Stimulated activated naive CD8-positive, alpha-beta T cell treated with anti-CD3 and anti-CD28 coated beads, Interleukin-15, Interleukin-2, amounts not matched to agents 100 U/mL and 50 U/mL, for 24 hours (primary cell): ENCODE measurements at regions not wholly inside any gene's neighbourhood (a gene's known extent, or its start where the extent isn't known, plus 50 kb on each side); places are given as distances from the start of the nearest gene placed in this dataset.

Source experiments
- ATAC-seq: fragments of 150-1000 bp; cut with Tn5 transposase; one replicate; pipeline ENCODE4 v1.10.0; 2021
- DNase-seq: peaks from one replicate; pipeline ENCODE4 v3.0.0; 2021

- DNase-seq (no peak), ATAC-seq (no peak)
These were observed 240.1 kb downstream of the HGF start for GRCh38 chr7:81529785-81530184.

GRCh38 chr7:81527651-81528050, 242.2 kb downstream of the HGF start:
- ATAC-seq (no peak), DNase-seq (no peak)

- DNase-seq (no peak), ATAC-seq (no peak)
These were observed 242.9 kb downstream of the HGF start for GRCh38 chr7:81526971-81527370.

DNA sequence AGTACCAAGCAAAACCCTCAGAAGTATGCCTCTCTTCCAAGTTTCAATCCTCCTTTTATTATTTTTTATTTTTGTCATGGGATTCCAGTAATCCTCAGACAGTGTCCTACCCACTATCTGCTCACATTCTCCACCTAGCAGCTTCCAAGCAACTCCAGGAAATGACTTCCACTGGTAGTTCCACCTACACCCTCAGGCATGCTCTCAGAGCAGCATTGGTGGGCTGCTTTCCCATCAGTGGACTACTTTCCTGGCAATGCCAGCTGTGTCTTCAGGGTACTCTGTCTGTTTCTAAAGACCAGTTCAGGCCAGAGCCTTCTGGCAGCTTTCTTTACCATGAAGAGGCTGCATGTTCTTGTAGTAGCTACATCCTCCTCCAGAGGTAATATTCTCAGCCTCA, 244.0 kb downstream of the HGF start:
- ATAC-seq, result no peak
- no peak for DNase-seq

- DNase-seq, result no peak
These were observed 250.0 kb downstream of the HGF start for GRCh38 chr7:81519886-81520285.

DNA sequence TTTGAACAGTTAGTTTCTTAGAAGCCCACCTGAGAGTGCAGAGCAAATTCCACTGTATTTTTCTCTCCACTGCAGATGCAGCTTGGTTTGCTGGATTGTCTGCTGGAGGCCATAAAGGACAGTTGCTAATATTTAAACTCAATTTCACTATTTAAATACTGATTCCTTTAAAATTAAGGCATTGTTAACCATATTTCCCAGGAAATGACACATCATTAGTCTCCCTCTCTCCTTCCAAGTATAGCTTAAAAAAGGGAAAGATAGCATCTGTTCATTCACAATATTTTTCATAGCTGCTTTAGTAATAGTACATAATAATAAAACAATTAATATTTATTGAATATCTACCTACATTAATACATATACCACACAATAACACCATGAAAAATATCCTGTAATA, 252.9 kb downstream of the HGF start:
- DNase-seq (no peak), ATAC-seq (no peak)

More at GRCh38 chr7:81519886-81520285, 250.0 kb downstream of the HGF start:
- no peak for ATAC-seq

DNA sequence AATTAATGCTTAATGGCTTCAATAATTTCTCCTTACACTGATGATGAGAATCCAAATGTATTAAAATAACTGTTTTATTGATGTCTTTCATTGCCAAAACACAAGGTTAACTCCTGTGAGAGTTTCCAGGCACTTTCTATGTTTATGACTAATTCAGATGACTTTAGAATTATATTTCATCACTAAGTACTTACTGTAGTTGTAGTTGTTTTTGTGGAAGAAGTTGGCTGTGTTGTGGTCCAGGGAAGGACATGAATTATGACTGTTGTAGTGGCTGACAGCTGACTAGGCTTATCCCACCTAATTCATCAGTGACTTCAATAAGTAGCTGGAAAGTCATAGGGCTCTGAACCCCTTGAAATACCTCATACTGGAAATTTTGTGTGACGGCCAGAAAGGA, 254.8 kb downstream of the HGF start:
- ATAC-seq (no peak), DNase-seq (no peak)

DNA sequence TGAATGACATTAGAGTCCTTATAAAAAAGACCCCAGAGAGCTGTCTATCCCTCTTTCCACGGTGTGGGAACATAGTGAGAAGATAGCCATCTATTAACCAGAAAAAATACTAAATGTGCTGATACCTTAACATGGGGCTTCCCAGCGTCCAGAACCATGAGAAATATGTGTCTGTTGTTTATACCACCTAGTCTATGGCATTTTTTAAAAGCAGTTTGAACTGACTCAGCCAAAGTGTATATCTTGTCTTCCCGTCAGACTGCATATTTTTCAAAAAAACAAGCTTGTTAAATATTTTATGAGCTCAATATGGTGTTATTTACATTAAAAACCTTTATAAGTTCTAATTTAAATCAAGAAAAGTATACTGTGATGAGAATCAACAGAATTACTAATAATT, 255.3 kb downstream of the HGF start:
- ATAC-seq (no peak), DNase-seq (no peak)

DNA sequence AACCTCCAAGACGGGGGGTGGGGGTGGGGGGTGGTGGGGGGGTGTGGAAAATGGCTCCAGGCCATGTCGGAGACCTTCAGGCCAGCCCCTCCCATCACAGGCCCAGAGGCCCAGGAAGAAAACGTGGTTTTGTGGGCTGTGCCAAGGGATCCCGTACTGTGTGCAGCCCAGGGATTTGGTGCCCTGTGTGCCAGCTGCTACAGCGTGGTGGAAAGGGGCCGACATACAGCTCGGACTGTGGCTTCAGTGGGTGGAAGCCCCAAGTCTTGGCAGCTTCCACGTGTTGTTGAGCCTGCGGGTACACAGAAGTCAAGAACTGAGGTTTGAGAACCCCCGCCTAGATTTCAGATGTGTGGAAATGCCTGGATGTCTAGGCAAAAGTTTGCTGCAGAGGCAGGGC, 259.7 kb downstream of the HGF start:
- DNase-seq, result no peak

DNA sequence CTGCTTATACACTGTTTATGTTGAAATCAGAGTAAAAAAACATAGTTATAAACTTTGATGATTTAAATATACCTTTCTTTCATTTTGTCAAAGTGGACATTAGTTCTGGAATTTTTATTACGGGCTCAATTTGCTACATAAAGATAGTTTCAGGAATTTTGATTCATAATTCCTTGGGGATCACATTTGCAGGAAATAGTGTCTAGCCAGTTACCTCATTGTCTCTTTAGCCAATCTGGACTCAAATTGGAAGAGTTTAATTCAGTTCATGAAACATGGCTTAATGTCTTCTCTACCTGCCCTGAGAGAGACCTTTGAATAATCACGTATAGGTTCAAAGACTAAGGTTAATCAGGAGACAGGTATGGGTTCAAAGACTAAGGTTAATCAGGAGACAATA, 262.6 kb downstream of the HGF start:
- ATAC-seq (no peak), DNase-seq (no peak)

More for the DNA sequence above, 259.7 kb downstream of the HGF start:
- no peak for ATAC-seq

GRCh38 chr7:81506609-81507008, 263.2 kb downstream of the HGF start:
- ATAC-seq (no peak), DNase-seq (no peak)

DNA sequence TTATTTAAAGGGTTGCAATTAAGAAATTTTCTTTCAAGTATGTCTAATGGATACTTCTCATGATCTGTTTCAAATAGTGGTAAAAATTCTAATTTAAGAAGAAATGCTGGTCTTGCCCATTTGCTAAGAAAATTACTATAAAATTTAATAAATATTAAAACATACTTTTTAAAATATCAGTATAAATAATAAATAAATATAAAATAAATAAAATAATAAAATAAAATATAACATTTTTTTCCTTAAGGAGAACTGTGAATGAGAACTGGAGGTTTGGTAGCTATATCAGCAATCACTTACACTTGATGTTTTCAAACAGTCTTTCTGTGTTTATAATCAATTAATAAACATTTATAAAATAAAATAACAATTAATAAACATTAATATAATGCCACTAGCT, 266.1 kb downstream of the HGF start:
- ATAC-seq (no peak), DNase-seq (no peak)

GRCh38 chr7:81503336-81503735, 266.5 kb downstream of the HGF start:
- ATAC-seq (no peak), DNase-seq (no peak)

GRCh38 chr7:81501220-81501619, 268.6 kb downstream of the HGF start:
- ATAC-seq (no peak), DNase-seq (no peak)

DNA sequence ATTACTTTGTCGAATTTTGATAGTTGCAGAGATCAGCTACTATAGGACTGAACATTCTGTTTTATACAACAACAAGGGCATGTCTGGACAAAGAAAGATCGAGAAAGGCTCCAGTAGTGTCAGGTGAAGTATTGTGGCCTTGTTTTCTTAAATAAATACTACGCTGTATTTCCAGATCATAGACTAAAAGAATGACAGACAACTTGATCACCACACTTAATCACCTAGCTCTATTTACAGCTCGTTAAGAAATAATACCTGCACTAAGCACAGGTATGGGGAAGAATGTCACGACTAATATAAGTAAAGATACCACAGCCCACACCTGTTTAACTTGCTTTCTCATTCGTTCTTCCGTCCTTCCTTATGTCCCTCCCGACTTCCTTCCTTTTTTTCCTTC, 269.2 kb downstream of the HGF start:
- ATAC-seq (no peak), DNase-seq (no peak)

DNA sequence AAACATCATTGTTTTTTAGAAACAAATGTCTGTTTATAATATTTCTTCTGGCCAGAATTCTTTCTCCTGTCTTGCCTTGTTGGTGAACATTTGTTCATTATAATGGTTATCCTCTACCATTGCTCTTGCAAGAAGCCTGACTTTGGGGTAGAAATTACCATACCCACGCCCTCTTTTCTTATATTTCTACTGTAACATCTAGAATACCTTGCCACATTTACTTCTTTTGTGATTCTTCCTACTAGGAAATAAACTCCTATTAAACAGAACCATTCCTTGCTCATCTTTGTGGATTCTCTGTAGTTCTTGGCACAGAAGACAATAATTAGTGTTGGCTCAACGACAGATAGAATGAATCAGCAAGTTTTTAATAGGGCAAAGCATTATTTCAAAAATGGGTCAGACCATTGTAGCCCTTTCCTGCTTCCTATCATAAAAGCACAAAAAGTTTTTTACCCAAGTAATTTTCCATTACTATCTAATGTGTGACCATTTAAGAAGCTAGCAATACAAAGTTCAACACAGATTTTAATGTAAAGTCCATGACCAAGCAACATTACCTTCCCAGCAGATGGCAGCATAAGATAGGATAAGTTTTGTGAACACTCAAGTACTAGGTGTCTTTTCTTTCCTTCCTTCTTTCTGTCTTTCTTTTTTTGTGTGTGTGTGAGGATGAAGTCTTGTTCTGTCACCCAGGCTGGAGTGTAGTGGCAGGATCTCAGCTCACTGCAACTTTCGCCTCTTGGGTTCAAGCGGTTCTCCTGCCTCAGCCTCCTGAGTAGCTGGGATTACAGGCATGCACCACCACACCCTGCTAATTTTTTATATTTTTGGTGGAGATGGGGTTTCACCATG, 270.4 kb downstream of the HGF start:
- DNase-seq, result no peak
- ATAC-seq, result no peak

GRCh38 chr7:81498176-81498575, 271.7 kb downstream of the HGF start:
- ATAC-seq, result no peak
- no peak for DNase-seq

DNA sequence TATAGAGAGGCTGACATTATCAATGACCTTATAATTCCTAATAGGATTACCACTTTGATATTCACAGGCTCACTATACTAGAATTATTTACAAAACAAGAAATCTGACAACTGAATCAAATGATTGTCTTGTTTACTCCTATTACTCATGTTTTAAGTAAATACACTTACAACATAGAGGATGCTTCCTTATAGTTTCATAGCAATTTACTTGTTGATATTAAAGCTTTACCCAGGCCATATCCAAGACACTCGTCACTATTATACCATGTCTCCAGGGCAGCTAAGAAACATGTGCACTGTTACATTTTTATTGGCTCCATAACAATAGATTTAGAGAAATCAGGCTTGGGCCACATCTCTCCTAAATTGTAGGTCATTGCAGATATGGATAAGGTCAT, 276.9 kb downstream of the HGF start:
- ATAC-seq (no peak), DNase-seq (no peak)

DNA sequence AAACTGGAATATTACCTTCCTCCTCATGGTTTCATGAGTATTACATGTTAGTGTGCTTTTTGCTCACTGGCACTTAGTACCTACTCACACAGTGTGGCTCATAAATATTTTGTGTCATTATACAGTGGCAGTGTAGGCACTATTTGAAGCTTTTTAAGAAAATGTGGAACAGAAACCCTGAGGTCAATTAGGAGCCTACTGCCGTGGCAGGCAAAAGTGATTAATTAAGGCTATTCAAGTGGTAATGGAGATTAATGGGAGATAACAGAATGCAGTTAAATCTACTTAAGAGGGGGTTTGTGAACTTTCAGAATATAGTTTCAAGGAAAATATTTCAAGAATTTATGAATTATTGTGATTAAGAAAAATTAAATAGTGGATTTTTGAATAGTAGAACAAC, 277.6 kb downstream of the HGF start:
- no peak for ATAC-seq
- DNase-seq, result no peak

DNA sequence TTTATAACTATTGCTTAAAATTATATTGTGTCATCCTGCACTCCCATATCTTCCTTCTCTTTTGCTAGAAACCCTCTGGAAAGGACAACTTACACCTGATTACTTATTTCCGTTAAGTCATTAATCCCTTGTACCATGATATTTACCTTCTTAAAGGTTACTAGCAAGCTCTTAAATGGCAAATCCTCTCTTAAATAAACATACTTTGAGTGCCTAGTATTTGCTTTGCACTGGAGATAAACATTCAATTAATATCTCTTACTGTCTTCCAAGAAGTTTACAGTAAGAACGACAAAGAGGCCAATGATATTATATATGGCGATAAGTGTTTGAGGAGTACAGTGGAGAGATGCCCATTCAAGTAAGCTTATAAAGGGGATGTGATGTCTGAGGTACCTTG, 278.3 kb downstream of the HGF start:
- ATAC-seq (no peak), DNase-seq (no peak)

DNA sequence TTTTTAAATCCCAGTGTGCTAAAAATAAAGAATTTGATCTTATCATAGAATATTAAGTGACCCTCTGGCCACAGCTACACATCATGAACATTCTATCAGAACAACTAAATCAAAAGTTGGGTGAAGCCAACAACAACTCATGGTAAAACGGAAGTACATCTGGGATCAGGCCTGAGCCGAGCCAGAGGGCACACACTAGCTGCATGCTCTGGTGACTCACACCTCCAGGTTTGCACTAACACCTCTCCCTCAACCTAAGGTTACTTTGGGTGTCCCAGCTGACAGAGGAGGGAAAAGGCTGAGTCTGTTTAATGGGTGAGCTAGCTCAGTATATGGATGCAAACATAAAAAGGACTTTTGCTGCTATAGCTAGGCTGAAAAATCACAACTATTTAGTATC, 281.6 kb downstream of the HGF start:
- ATAC-seq (no peak), DNase-seq (no peak)

- DNase-seq, result no peak
- no peak for ATAC-seq
These were observed 282.3 kb downstream of the HGF start for GRCh38 chr7:81487516-81487915.

DNA sequence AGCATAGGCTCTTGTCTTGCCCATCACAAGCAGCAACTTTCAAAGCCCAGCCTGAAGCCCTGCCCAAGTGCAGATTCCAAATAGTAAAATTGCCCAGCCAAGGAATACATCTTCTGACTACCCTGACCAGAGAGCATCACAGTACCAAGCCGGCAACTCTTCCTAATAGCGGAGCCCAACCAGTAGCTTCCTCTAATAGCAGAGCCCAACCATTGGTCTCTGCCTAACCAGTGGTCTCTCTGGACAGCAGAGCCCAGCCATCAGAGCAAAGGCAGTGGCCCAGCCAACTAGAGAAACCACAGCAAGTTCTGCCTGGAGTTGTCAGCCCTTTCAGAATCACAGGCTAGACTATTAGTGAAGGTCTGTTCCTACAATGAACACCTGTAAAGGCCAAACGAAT, 285.6 kb downstream of the HGF start:
- no peak for DNase-seq
- ATAC-seq, result no peak

GRCh38 chr7:81482600-81483186, 287.2 kb downstream of the HGF start:
- no peak for ATAC-seq
- DNase-seq, result no peak
